RWPE1 (cell line): ENCODE measurements at regions not wholly inside any gene's neighbourhood (a gene's known extent, or its start where the extent isn't known, plus 50 kb on each side); places are given as distances from the start of the nearest gene placed in this dataset.

Source experiments
- CTCF ChIA-PET: fragments of 350-600 bp; sonication (Branson Sonifier 250); formaldehyde crosslinking; extraction: SDS; loops from one replicate; lab custom pipeline; 2021; lab: Yijun Ruan, JAX
- POLR2A ChIA-PET: fragments of 400-600 bp; formaldehyde crosslinking; extraction: SDS; loops from one replicate; lab custom pipeline; 2020; ENCODE audit warnings: antibody characterized with exemption; ENCODE audit not compliant: low non-redundant PET; lab: Yijun Ruan, JAX
- DNase-seq: peaks from one replicate; pipeline ENCODE4 v3.0.0; 2012; ENCODE audit warnings: low spot score
- H3K27ac ChIP-seq: fragments of 450-650 bp; 2 replicates; pipeline ENCODE4 v1.5.1; 2017
- CTCF ChIP-seq: fragments of 450-650 bp; conservative IDR thresholded peaks from 2 replicates; pipeline ENCODE4 v1.5.1; 2017; ENCODE audit warnings: low read depth, mild to moderate bottlenecking

DNA sequence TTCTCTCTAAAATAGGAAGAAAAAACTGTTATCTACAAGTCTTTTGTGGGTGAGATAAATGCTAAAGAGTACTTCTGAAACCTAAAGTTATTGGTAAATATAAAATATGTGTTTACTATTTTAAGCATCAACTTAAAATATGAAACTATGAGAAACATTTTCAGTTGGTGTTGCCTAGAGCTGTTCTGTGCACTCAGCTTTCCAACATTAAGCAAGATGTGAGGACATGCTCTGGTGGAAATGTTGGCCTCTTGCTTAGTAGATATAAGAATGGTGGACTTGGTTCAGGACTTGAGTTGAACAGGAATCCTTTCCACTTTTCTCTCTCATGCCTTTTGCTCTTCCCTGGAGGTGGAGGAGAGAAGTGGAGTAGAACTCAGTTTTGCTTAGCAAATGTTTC is 164.1 kb upstream of the PELI2 start:
- no peak for DNase-seq
- ChIA-PET POLR2A (no interaction called here), CTCF (interaction anchor here (0.5 to 0.7 kb wide), 2 partner anchors 423 to 1422 kb away, joined by 3 to 5 read pairs; no protein-coding TSS in a partner anchor)
- no peak for TF ChIP-seq CTCF
- no peak overlapping the region for H3K27ac ChIP-seq

DNA sequence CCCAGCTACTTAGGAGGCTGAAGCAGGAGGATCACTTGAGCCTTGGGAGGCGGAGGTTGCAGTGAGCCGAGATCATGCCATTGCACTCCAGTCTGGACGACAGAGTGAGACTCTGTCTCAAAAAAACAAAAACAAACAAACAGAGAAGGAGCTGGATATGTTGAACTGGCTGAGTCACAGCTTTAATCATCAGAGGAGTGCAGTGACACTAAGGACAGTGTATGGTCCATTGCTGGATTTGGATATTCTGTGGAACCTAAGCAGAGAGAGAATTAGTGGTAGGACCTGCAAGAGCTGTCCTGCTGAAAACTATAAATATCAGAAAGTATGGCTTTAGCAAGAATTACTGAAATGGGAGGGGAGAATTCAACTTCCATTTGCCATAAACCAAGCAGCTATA is 163.0 kb upstream of the PELI2 start:
- DNase-seq, result no peak
- ChIA-PET POLR2A (no interaction called here), CTCF (interaction anchor here (0.5 kb wide), 1 partner anchor 47 kb away, joined by 3 read pairs; no protein-coding TSS in a partner anchor)
- TF ChIP-seq CTCF, result no peak
- no peak overlapping the region for H3K27ac ChIP-seq

GRCh38 chr14:55957950-55958349 is 160.3 kb upstream of the PELI2 start:
- TF ChIP-seq CTCF, result no peak
- H3K27ac ChIP-seq, result no peak overlapping the region
- CTCF ChIA-PET, result no interaction called here
- POLR2A ChIA-PET, result no interaction called here
- no peak for DNase-seq

DNA sequence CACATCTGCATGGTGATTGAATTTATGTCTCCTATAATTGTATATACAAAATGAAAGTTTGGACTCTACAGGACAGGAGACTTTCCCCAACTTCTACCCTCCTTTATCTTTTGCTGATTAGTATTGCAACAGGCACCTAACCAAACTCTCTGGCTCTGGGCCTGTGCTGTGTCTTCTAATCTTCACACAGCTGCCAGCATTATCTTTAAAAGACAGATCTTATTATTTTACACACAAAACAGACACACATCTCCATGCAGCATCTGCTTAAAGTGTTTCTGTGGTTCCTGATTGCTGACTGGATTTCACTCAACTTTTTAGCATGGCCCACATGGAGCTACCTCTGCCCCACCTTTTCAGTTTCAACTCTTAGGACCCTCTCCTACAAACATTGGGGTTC is 154.9 kb upstream of the PELI2 start:
- POLR2A ChIA-PET, result no interaction called here
- no peak overlapping the region for H3K27ac ChIP-seq
- CTCF ChIA-PET, result no interaction called here
- no peak for DNase-seq
- TF ChIP-seq CTCF, result no peak

- ChIA-PET POLR2A (no interaction called here), CTCF (interaction anchor here (0.6 kb wide), 1 partner anchor 523 kb away, joined by 3 read pairs; no protein-coding TSS in a partner anchor)
- no peak for TF ChIP-seq CTCF
- no peak for DNase-seq
- no peak overlapping the region for H3K27ac ChIP-seq
These were observed 154.1 kb upstream of the PELI2 start for GRCh38 chr14:55964091-55964490.

DNA sequence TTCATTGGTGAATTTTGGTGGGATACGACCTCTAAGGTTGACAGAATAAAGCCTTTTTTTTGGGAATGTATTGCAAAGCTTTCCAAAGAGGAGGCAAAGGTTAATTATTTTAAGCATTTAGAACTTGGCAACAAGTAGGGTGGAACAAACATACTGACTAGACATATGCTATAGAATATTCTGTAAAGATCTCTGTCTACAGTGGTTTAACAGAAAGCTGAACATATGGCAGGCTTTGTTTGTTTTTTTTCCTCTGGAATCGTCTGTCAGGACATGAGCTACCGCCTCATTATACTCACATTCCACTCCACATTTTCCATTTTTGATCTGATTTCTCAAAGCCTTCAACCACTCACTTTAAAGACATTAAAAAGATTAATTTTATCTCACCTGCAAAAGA is 153.4 kb upstream of the PELI2 start:
- CTCF ChIA-PET, result interaction anchor here (0.6 kb wide), 1 partner anchor 140 kb away, joined by 3 read pairs; no protein-coding TSS in a partner anchor
- no peak overlapping the region for H3K27ac ChIP-seq
- no peak for TF ChIP-seq CTCF
- POLR2A ChIA-PET, result no interaction called here
- no peak for DNase-seq
